Hematopoietic multipotent progenitor cell treated with erythropoietin and hydrocortisone succinate and interleukin-3 and kit ligand, for 17 days (in vitro differentiated cells): ENCODE measurements at regions not wholly inside any gene's neighbourhood (a gene's known extent, or its start where the extent isn't known, plus 50 kb on each side); places are given as distances from the start of the nearest gene placed in this dataset.

Experiments used
- DNase-seq: peaks from one replicate; pipeline ENCODE4 v3.0.0-alpha.2; 2015; ENCODE audit warnings: low spot score

GRCh38 chr20:40738976-40739375 is 49.9 kb upstream of the MAFB start:
- DNase-seq, result no peak

GRCh38 chr20:40739841-40740240 is 50.8 kb upstream of the MAFB start:
- no peak for DNase-seq

- DNase-seq, result no peak
Observed at GRCh38 chr20:40741507-40742106, 52.6 kb upstream of the MAFB start.

GRCh38 chr20:40743141-40743775 is 54.2 kb upstream of the MAFB start:
- DNase-seq, result no peak

GRCh38 chr20:40744072-40744817 is 55.2 kb upstream of the MAFB start:
- DNase-seq, result no peak

GRCh38 chr20:40744818-40745175 is 55.8 kb upstream of the MAFB start:
- no peak for DNase-seq

- DNase-seq, result no peak
Observed at GRCh38 chr20:40746251-40746650, 57.2 kb upstream of the MAFB start.

GRCh38 chr20:40748182-40748581 is 59.1 kb upstream of the MAFB start:
- no peak for DNase-seq

GRCh38 chr20:40749985-40750506 is 61.0 kb upstream of the MAFB start:
- DNase-seq, result no peak

GRCh38 chr20:40750541-40751035 is 61.6 kb upstream of the MAFB start:
- no peak for DNase-seq

GRCh38 chr20:40753472-40753871 is 64.4 kb upstream of the MAFB start:
- no peak for DNase-seq

- no peak for DNase-seq
Observed at GRCh38 chr20:40754339-40754943, 65.4 kb upstream of the MAFB start.

GRCh38 chr20:40757087-40757486 is 68.1 kb upstream of the MAFB start:
- no peak for DNase-seq

- DNase-seq, result no peak
Observed at GRCh38 chr20:40758790-40759189, 69.8 kb upstream of the MAFB start.

- no peak for DNase-seq
Observed at GRCh38 chr20:40760399-40760798, 71.4 kb upstream of the MAFB start.

GRCh38 chr20:40763646-40764295 is 74.7 kb upstream of the MAFB start:
- DNase-seq, result no peak

GRCh38 chr20:40765814-40766480 is 76.9 kb upstream of the MAFB start:
- no peak for DNase-seq

- DNase-seq, result no peak
Observed at GRCh38 chr20:40766790-40767614, 78.0 kb upstream of the MAFB start.

- DNase-seq, result no peak
Observed at GRCh38 chr20:40767615-40767924, 78.5 kb upstream of the MAFB start.

- no peak for DNase-seq
Observed at GRCh38 chr20:40768105-40768504, 79.1 kb upstream of the MAFB start.
